GM18507 (cell line): ENCODE measurements at regions not wholly inside any gene's neighbourhood (a gene's known extent, or its start where the extent isn't known, plus 50 kb on each side); places are given as distances from the start of the nearest gene placed in this dataset.

Experiments used
- DNase-seq: peaks from one replicate; pipeline ENCODE4 v3.0.0; 2011; ENCODE audit warnings: low read depth; ENCODE audit not compliant: insufficient read length; ENCODE audit errors: extremely low spot score
- FAIRE-seq: peaks from 2 replicates; lab custom pipeline; 2011; peaks lifted over from hg19 to GRCh38; lab: Jason Lieb, UNC

DNA sequence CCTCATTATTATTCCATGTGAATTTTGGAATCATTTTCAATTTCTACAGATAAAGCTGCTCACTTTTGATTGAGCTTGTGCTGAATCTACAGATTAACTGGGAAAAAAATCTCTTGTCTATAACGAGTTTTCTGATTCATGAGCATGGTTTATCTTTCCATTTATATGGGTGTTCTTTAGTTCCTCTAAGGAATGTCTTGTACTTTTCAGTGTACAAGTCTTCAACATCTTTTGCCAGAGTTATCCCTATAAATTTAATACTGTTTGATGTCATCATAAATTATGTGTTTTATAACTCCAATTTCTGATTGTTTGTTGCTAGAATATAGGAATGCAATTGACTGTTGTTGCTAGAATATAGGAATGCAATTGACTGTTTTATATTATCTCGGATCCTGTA, 533.8 kb downstream of the OLFM4 start:
- DNase-seq (no peak), FAIRE-seq (no peak)

DNA sequence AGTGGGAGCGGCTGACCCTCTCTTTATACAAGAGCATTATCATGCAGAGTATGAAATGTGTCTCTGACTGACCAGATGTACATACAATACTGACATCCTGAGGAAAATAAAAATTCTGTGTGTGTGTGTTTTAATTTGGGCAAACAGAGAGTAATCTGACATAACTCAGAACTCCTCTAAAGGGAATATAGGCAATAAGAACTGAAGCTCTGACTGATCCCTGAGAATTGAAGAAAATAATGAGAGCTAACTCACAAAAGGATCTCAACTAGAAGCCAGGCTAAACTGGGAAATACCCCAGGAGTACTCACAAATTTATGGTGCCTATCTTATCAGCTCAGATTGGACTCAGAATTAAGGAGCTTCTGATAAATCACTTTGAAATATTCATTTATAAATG, 539.9 kb downstream of the OLFM4 start:
- FAIRE-seq (no peak), DNase-seq (no peak)

DNA sequence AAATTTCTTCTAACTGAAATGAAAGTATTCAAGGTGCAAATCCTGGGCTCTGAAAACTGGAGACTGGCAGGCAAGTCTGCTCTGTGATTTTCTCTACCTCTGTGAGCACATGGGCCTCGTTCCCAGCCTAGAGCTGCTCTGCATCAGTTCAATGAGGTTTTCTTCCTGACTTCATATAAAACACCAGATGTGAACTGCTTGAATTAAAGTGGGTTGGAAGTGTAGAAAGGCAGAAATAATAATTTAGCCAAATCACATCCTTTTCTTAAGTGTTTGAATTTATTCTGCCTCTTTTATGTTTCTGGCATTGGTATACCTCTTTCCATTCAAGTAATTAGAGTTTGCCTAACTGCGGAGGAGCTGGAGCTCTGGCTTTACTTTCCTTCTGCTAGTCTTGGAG, 540.8 kb downstream of the OLFM4 start:
- DNase-seq (no peak), FAIRE-seq (no peak)

DNA sequence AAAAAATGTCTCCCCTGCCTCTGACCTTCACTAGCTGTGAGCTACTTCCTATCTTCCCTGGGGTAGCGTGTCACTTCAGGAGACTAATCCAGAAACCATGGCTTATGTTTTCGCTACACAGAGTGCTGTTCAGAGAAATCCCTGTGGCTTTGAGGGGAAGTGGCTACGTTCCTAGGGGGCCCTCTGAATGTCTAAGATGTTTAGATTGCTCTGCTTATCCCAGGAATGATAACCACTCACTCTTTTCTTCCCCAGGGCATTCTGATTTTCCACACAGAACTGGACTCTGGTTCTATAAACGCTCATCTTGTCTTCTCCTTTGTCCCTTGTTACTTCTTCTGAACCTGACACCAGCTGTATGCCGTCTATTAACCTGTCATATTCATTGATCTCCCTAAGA, 572.5 kb downstream of the OLFM4 start:
- FAIRE-seq (no peak), DNase-seq (no peak)

DNA sequence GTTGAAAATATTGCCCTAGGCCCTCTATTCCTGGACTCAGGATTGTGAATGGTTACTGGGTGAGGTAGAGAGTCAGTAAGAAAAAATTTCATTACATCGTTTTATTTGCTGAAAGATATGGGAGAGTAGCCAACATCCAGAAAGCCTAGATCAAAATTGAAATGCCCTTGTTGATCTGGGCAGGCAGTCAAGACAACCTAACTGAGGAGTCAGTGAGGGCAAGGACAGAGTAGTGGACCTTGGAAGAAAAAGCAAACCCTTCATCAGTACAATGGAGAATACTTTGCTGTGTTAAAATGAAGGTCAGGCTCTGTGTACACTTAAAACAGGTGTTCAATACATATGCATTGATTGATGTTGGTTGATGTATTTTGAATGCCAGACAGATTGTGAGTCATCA, 576.7 kb downstream of the OLFM4 start:
- no peak for FAIRE-seq
- no peak for DNase-seq

DNA sequence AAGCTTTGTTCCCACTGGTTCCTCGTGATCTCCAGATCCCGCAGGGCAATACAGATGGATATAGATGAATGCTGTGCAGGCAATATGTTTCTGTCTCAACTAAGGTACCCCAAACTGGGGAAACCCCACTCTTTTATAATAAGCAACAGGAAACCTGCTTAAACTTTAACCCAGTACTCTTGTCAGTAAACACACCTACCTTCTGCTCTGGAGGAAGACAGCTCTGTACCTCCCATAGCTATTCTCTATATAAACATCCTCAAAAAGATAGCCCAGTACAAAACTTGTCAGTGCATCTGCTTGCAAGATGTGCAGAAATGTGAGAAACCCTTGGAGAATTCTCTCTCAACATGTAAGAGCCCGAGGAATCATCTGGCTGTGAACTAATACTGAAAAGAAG, 583.6 kb downstream of the OLFM4 start:
- FAIRE-seq (no peak), DNase-seq (no peak)

DNA sequence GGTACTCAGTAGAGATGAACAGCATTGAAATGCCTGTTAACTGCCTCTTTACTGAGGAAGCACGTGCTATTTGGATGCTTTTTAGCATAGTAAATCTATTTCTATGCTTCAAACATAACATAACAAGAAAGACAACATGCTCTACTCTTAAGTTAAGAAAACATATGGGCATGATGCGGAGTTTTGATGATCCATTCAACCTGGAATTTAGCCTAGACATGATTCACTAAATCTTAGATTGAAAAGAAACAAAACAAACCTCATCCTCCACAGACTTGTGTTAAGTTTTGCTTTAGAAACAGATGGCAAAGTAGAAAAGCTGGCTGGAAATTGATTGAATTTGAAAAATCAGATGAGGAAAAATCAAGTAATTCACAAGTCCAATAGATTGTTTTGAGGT, 593.8 kb downstream of the OLFM4 start:
- FAIRE-seq (no peak), DNase-seq (no peak)

DNA sequence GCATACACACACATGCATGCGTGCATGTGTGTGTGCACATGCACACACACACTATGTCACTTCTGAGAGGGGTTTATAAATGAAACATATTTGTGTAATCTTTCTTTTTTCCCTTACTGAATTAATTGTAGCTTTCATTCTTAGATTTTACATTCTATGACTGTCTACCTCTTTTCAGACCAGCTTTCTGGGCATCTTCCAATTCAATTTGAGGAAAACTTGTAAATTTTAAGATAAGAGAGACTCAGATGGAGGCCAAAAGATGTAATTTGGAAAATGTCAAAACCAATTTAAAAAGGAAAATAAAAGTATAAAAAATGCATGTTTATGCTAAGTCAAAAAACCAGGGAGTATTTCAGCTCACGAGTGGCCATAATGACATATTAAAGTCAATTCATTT, 594.5 kb downstream of the OLFM4 start:
- FAIRE-seq (no peak), DNase-seq (no peak)

DNA sequence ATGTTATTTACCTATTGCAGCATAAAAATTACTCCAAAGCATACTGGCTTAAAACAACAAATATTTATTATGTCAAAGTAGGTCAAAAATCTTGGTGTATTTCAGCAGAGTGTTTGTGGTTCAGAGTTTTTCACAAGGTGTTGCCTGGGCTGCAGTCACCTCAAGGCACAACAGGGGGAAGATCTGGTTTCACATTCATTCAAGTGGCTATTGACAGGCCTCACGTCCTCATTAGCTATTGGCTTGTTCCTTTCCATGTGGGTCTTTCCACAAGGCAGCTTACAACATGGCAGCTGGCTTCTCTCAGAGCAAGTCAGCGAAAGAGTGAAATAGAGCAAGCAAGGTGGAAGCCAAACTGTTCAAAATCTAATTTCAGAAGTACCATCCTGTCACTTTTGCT, 602.9 kb downstream of the OLFM4 start:
- FAIRE-seq (no peak), DNase-seq (no peak)

DNA sequence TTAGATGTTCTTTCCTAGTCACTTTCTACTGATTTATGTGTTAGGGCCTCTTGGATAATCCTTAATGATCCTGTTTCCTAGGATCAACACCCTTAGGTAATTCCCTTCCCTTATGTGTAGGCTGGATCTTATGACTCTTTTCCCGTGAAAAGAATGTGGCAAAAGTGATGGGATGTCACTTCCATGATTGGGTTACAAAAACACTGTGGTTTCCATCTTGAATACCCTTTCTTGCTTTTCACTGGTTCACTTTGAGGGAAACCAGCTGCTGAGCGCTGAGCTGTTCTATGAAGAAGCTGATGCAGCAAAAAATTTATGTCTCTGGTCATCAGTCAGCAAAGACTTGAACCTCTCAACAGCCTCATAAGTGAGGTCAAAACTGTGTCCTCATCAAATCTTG, 609.4 kb downstream of the OLFM4 start:
- FAIRE-seq, result no peak
- DNase-seq, result no peak

DNA sequence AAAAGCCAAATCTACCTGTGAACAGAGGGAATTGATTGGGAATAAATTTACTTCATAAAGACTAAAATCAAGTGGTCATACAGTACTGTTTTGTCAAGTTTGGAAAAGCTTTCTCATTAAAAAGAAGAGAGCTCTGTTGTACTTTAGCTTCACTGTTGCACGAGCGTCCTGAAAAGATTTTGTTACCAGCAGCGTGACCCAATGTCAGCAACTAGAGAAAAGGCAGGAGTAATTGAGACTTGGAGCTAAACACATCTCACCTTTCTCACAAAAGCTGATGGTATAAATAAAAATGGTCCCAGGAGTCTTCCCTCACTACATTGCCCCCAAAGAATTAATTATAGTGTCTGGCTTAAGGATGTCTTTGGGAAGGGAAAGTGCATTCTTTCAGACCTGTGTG, 613.7 kb downstream of the OLFM4 start:
- DNase-seq (no peak), FAIRE-seq (no peak)

DNA sequence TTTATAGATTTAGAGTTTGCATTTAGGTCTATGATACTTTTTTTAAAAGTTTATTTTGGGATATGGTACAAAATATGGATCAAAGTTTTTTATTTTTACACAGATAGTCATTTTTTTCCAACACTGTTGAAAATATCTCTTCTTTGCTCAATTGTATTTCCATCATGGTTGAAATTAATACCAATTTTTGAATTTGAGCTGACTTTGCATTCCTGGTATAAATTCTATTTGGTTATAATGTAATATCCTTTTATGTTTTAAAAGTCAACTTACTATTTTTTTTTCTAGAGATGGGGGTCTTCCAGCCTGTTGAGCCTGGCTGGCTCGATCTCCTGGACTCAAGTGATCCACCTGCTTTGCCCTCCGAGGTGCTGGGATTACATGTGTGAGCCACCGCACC, 620.1 kb downstream of the OLFM4 start:
- DNase-seq (no peak), FAIRE-seq (no peak)

DNA sequence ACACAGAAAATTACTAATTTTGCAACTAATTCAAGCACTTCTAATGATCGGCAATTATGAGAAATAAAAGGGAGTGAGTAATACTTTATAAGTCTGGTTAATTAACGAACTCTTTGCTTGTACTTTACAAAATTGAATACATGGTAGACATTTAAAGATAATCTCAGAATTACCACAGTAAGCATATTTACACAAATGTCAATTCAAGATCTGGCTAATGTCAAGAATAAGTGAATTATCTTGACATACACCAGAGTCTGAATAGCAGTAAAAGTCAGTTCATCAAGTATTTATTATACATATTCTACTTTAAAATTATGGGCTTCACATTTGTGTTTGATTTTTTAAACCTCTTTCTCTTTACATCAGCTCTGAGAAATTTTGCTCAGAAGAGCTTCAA, 643.4 kb downstream of the OLFM4 start:
- DNase-seq, result no peak
- FAIRE-seq, result no peak

DNA sequence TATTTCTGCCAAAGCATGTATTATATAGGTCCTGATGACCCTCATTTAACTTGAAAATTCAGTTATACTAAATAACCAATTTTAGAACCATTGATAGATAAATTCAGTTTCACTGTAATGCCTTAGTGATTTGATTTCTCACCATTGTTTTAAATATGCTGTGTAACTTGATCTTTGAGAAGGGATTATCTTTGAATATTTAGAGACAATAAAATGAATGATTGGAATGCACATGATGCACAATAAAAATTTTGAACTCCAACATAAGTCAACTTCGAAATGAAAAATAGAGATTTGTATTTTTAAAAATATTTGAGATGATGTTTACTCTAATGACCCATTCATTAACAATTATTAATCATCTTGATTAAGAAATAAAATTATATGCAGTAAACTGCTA, 654.5 kb downstream of the OLFM4 start:
- FAIRE-seq (no peak), DNase-seq (no peak)

DNA sequence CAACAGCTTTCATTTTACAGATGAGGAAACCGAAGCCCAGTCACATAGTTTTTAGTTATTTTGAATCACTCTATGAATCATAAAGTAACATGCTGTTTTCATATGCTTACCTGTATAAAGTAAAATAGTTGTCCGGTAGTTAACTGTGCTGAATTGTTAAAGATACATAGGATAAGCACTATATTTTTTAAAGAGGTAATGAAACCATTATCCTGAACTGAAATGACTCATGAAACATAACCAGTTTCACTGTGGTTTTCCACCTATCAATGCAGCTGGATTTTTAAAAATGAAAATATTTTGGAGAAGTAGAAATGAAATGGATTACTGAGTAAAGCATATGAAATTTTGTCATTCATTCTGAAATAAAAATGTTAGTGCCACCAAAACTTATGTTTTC, 655.0 kb downstream of the OLFM4 start:
- no peak for DNase-seq
- no peak for FAIRE-seq

DNA sequence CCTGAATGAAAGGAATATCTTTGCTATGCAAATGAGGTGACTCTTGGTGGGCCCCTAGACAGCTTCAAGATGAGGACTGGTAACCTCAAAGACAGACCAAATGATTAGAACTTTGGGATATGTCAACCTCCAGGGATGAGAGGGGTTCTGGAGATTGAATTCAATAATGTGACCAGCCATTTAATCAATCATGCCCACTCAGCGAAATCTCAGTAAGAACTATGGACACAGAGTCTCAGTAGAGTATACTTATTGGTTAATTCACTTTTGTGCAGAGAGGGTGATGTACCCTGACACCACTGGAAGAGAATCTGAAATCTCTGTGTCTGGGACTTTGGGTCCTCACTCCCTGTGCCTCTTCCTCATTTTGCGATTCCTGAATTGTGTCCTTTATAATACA, 662.8 kb downstream of the OLFM4 start:
- no peak for DNase-seq
- no peak for FAIRE-seq

DNA sequence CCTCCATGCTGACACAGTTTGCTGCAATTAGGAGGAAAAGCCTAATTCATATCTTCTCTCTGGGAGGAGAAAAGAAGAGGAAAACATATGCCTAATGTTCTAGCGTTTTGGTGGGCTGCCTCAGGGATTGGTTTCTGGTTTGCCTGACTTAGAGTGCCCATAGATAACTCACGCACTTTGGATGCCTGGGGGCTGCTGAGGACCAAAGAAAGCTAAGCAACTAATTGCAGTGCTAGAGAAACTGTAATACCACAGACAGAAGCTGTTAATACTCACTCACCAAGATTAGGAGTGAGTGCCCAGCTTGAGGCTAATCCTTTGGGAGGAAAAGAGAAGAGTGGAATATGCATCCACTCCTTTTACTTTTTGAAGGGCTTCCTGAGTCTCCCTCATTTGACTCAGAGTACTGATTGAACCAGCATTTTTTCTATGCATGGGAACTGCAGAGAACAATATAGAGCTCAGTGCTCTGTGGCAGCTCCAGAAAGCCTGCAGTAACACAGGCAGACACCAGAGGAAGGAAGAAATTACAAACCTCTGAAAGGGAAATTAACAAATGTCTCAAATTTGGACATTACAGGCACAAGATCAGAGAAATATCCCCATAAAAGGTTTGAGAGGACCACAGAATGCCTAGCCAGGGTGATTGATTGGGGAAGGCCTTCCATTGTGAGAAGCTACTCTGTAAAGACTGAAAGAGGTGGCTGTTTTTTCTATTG, 666.4 kb downstream of the OLFM4 start:
- no peak for FAIRE-seq

DNA sequence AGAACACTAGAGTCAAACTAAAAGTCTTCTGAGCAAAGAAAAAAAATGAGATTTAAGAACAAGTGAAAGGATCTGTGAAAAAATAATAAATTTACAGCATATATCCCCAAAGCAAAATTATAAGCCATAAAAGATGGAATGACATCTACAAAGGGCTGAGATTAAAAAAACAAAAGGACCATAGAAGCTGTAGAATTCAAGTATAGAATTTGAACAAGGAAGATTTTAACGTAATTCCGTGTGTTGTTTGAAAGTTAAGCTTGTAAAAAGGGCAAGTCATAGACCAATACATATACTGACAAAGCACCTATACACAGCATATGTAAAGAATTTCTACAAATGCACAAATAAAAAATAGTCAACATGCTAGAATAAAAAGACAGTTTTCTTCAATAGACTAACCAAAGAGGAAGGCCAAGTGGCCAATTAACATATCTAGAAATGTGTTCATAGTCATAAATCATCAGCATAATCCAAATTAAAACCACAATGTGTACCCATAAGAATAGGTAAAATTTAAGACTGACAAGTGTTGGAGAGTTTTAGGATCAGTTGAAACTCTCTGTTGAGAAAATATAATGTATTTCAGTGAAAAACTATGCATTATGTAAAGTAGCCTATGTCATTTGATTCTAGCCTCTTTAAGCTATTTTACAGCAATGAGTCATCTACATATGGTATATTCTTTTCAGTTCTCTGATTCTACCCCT, 674.9 kb downstream of the OLFM4 start:
- DNase-seq, result no peak
- no peak for FAIRE-seq

More for the DNA sequence above, 666.4 kb downstream of the OLFM4 start:
- DNase-seq, result no peak

DNA sequence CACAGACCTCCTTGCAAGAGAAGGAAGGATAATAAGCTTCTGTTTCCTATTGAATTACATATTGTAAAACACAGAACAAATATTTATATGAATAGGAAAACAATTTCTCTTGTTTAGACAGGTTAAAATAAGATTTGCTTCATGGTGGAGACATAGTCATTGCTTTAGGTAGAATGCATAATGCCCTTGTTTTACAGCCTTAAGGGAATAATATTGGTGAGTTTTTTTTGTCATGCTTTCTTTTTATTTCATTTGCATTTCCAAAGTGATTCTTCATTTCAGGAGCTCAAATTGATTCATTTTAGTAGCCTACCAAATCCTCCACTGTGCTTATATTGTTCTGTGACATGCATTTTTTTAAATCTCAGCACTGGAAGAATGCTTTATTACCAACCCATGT, 690.7 kb downstream of the OLFM4 start:
- DNase-seq (no peak), FAIRE-seq (no peak)

DNA sequence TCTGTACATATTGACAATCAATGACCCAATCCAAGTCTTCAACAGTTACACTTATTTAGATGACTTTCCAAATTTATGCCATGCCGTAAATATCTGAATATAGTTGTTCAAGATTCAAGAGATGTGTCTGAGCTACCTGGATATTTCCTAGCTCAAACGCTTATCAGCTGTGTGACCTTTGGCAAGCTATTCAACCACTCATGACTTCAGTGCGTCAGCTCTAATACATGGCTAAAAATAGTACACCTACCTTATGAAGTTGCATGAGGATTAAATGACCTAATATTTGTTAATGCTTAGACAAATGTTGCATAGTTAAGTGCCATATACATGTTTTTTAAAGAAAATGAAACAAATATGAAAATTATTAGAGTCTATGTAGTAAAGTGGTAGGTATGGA, 704.1 kb downstream of the OLFM4 start:
- FAIRE-seq (no peak), DNase-seq (no peak)

DNA sequence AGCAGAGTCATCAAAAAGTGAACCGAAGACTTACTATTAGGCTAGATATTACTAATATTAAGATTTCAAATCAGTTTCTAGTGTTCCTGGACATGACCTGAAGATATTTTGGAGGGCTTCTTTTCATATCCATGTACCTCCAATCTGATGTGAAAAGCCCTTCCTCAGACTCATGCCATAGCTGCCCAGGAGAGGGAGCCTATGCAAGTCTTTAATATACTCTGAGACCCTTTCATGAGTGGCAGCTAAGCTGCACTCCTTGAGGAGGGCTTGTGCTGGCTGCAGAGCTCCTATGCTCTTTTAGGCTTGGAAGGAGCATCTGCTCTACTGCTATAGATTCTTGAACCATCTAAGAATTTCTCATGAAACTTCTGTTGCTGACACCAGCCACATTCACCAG, 715.3 kb downstream of the OLFM4 start:
- FAIRE-seq, result no peak
- DNase-seq, result no peak

DNA sequence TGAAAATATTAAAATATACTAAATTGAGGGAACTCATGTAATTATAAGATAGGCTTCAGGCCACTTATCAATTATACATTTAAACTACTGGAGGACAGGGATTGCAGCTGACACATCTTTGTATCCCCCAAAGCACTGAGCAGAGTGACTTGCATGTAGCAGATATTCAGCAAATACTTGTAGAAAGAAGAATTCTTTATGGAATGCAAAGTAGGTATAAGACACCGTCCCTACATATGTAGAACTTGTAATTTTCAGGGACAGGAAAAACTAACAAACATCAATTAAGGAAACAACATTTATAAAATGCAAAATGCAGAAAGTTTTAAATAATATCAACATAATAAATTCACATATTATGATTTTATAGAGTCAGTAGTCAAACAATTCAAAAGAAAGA, 719.2 kb downstream of the OLFM4 start:
- FAIRE-seq, result no peak
- DNase-seq, result no peak
